Osteoblast (primary cell): ENCODE measurements at regions not wholly inside any gene's neighbourhood (a gene's known extent, or its start where the extent isn't known, plus 50 kb on each side); places are given as distances from the start of the nearest gene placed in this dataset.

Experiments
- DNase-seq: peaks from one replicate; pipeline ENCODE4 v3.0.0; 2011; ENCODE audit warnings: low spot score, mixed read lengths; ENCODE audit not compliant: insufficient read length; ENCODE audit errors: missing footprints
- H2AFZ ChIP-seq: 2 replicates; pipeline ENCODE4 v1.6.0; 2011; ENCODE audit warnings: mild to moderate bottlenecking, low read length
- H3K27ac ChIP-seq: 2 replicates; pipeline ENCODE4 v1.5.1; 2011; ENCODE audit warnings: mild to moderate bottlenecking, low read depth, low read length, moderate library complexity
- H3K27me3 ChIP-seq: 2 replicates; pipeline ENCODE4 v1.6.0; 2012; ENCODE audit warnings: mild to moderate bottlenecking, control low read depth, inconsistent platforms, low read length, moderate library complexity; ENCODE audit not compliant: insufficient read depth
- H3K36me3 ChIP-seq: 2 replicates; pipeline ENCODE4 v1.5.1; 2011; ENCODE audit warnings: mild to moderate bottlenecking, low read length, control low read depth, moderate library complexity; ENCODE audit not compliant: insufficient read depth
- H3K4me1 ChIP-seq: 2 replicates; pipeline ENCODE4 v1.5.1; 2011; ENCODE audit warnings: mild to moderate bottlenecking, low read length, control low read depth, moderate library complexity; ENCODE audit not compliant: insufficient read depth
- H3K4me2 ChIP-seq: 2 replicates; pipeline ENCODE4 v1.6.0; 2011; ENCODE audit warnings: mild to moderate bottlenecking, low read length; ENCODE audit not compliant: insufficient read depth
- H3K4me3 ChIP-seq: fragments of 200-600 bp; sonication (generic); 3 replicates; pipeline ENCODE4 v1.5.1; 2012; ENCODE audit warnings: mild to moderate bottlenecking, low read length, inconsistent platforms; ENCODE audit not compliant: insufficient read depth
- H3K79me2 ChIP-seq: 2 replicates; pipeline ENCODE4 v1.6.0; 2012; ENCODE audit warnings: mild to moderate bottlenecking, low read length, control low read depth, inconsistent platforms; ENCODE audit not compliant: insufficient read depth
- H3K9me3 ChIP-seq: 2 replicates; pipeline ENCODE4 v1.5.1; 2011; ENCODE audit warnings: low read depth, low read length, control low read depth
- H4K20me1 ChIP-seq: 2 replicates; pipeline ENCODE4 v1.6.0; 2012; ENCODE audit warnings: mild to moderate bottlenecking, low read length, control low read depth; ENCODE audit not compliant: insufficient read depth
- TF ChIP-seq, protein P1 (sequence below): IDR thresholded peaks from 2 replicates; pipeline ENCODE4 v1.5.1; 2011; ENCODE audit warnings: mild to moderate bottlenecking, low read depth, low read length, moderate library complexity; ENCODE audit errors: extremely low read depth

DNA sequence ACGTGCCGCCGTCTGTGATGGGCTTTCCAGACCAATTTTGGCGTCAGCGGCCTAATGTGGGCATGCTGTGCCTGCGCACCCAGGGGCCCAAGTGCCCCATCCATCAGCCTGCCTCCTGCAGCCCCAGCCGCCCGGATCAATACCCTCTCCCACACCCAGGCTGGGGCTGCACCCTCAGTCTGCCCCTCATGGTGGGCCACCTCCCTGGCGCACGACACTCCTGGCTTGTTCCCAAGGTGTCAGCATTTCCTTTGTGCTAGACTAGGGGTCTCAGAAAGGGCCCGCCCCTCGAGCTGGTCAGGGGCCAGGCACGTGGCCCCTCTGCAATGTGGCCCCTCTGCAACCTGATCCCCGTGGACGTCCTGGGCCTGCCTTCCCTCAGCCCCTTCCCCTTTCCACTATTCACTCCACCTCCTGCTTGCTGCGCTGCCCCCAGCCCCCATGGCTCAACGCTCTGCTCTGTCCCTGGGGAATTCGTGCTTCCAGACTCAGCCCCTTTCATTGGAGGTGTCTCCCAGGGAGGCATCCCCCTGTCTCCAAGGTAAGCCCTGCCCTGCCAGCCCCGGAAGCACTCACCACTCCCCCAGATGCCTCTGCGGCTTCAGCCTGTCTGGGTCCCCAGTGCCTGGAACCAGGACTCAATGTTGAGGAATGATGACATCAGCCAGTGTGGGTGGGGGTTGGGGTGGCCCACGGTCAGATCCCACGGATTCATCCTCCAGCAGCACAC is 130.8 kb downstream of the HMX1 start:
- Histone ChIP-seq H3K79me2 (no peaks in the 10 kb centered on the region), H3K27ac (no peak overlapping the region), H3K27me3 (no peaks in the 10 kb centered on the region), H3K9me3 (no peaks in the 10 kb centered on the region), H2AFZ (no peak overlapping the region), H3K4me3 (no peak overlapping the region), H3K36me3 (no peaks in the 10 kb centered on the region), H3K4me2 (no peak overlapping the region), H4K20me1 (no peaks in the 10 kb centered on the region), H3K4me1 (no peaks in the 10 kb centered on the region)
- TF ChIP-seq, protein P1, sequence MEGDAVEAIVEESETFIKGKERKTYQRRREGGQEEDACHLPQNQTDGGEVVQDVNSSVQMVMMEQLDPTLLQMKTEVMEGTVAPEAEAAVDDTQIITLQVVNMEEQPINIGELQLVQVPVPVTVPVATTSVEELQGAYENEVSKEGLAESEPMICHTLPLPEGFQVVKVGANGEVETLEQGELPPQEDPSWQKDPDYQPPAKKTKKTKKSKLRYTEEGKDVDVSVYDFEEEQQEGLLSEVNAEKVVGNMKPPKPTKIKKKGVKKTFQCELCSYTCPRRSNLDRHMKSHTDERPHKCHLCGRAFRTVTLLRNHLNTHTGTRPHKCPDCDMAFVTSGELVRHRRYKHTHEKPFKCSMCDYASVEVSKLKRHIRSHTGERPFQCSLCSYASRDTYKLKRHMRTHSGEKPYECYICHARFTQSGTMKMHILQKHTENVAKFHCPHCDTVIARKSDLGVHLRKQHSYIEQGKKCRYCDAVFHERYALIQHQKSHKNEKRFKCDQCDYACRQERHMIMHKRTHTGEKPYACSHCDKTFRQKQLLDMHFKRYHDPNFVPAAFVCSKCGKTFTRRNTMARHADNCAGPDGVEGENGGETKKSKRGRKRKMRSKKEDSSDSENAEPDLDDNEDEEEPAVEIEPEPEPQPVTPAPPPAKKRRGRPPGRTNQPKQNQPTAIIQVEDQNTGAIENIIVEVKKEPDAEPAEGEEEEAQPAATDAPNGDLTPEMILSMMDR = no peak
- DNase-seq = no peak

DNA sequence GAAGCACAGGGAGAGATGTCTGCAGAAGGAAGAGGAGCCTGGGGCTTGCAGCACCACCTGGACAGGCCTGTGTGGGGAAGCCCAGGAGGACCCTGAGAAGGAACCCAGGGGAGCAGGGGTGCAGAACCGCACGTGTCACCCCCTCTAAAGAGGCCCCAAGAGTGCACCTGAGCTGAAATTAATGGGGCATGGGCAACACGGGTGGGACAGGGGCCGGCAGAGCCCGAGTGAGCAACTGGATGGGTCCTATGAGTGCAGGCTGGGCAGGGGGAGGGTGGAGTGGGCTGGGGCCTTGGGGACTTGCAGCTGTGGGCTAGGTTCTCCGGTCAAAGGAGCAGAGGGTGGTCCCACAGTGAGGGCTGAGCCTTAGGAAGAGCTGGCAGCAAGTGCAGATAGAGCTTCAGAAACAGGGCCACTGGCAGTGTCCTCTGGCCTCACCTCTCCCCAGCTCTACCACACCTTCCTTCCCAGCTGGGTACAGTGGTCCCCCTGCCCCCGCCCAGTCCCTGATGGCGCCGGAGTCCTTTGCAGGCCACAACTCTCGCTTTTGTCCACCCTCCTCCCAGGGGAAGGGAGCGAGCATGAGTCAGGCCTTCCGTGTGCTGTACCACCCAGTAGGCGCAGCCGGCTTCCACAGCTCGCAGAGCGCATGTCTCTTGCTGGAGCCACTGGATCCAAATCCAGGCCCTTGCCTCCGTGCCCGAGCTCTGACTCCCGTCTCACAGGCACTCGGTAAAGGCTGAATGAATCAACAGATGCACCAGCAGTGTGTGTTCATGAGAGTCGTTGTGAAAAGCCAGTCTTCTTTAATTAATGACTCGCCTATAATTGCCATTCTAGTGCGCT is 131.6 kb downstream of the HMX1 start:
- no peak overlapping the region for H3K4me3 ChIP-seq
- TF ChIP-seq, protein P1 = no peak
- no peaks in the 10 kb centered on the region for H3K4me1 ChIP-seq
- H3K79me2 ChIP-seq = no peaks in the 10 kb centered on the region
- H3K9me3 ChIP-seq = no peaks in the 10 kb centered on the region
- H3K4me2 ChIP-seq = no peak overlapping the region
- H2AFZ ChIP-seq = no peak overlapping the region
- no peaks in the 10 kb centered on the region for H3K27me3 ChIP-seq
- DNase-seq = peak; percentile 84
- no peaks in the 10 kb centered on the region for H3K36me3 ChIP-seq
- no peaks in the 10 kb centered on the region for H4K20me1 ChIP-seq
- H3K27ac ChIP-seq = no peak overlapping the region

DNA sequence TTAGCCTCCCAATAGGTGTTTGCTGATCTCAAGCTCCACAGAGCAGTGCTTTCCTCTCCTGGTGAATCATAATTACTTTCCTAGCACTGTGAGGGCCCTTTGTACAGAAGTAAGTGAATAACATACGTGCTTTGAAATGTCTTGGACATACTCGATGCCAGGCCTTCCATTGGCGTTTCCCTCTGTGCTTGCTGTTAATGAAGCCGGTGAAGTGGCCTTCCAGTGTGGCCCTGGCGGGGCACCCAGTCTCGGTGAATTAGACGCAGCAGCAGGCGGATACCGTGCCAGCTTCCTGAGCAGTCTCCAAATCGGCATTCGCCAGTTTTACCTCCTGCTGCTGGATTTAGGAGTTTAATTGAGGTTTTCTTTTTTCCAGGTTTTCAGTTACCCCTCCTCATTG is 132.3 kb downstream of the HMX1 start:
- H4K20me1 ChIP-seq = no peaks in the 10 kb centered on the region
- no peaks in the 10 kb centered on the region for H3K4me1 ChIP-seq
- no peaks in the 10 kb centered on the region for H3K36me3 ChIP-seq
- H3K9me3 ChIP-seq = no peaks in the 10 kb centered on the region
- H3K27me3 ChIP-seq = no peaks in the 10 kb centered on the region
- H3K4me2 ChIP-seq = no peak overlapping the region
- no peaks in the 10 kb centered on the region for H3K79me2 ChIP-seq
- no peak for DNase-seq
- no peak overlapping the region for H3K4me3 ChIP-seq
- no peak overlapping the region for H2AFZ ChIP-seq
- H3K27ac ChIP-seq = no peak overlapping the region
- TF ChIP-seq, protein P1 = no peak

DNA sequence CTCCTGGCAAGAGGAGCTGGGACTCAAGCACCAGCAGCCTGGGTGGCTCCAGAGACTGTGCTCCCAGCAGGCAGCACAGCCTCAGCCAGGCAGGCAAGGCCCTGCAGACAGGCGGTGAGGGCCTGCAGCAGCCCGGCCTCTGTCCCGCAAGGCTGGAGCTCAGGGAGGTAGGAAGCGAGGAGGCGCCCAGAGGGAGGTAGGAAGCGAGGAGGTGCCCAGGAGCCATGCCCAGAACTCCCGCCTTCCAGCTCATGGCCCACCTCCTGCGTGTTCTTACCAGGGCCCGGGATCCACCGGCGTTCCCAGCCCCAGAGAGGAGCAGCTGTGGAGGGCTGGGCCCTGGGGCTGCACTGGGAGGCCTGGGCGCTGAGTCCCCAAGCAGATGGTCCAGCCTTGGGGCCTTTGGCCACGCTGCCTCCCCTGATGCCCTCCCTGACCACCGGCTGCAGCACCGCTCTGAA is 133.1 kb downstream of the HMX1 start:
- Histone ChIP-seq H3K9me3 (no peaks in the 10 kb centered on the region), H2AFZ (no peak overlapping the region), H4K20me1 (no peaks in the 10 kb centered on the region), H3K27ac (no peak overlapping the region), H3K27me3 (no peaks in the 10 kb centered on the region), H3K4me3 (no peak overlapping the region), H3K79me2 (no peaks in the 10 kb centered on the region), H3K4me2 (no peak overlapping the region), H3K36me3 (no peaks in the 10 kb centered on the region), H3K4me1 (no peaks in the 10 kb centered on the region)
- DNase-seq = no peak
- TF ChIP-seq, protein P1 = no peak
